GM23248 (cell line): ENCODE measurements at regions not wholly inside any gene's neighbourhood (a gene's known extent, or its start where the extent isn't known, plus 50 kb on each side); places are given as distances from the start of the nearest gene placed in this dataset.

Source experiments
- DNase-seq: peaks from one replicate; pipeline ENCODE4 v3.0.0-alpha.2; 2015
- H2AFZ ChIP-seq: fragments of 200-600 bp; sonication (generic); 2 replicates; pipeline ENCODE4 v1.6.1; 2016; ENCODE audit warnings: antibody characterized with exemption
- H3F3A ChIP-seq: fragments of 200-600 bp; sonication (generic); 2 replicates; pipeline ENCODE4 v1.6.1; 2016; ENCODE audit warnings: mild to moderate bottlenecking, antibody characterized with exemption, mixed run types; ENCODE audit not compliant: insufficient read depth
- H3K27ac ChIP-seq: fragments of 200-600 bp; sonication (generic); 2 replicates; pipeline ENCODE4 v1.5.1; 2016; ENCODE audit warnings: mild to moderate bottlenecking
- H3K27me3 ChIP-seq: fragments of 200-600 bp; sonication (generic); replicated peaks from 2 replicates; pipeline ENCODE4 v1.6.1; 2016; ENCODE audit warnings: mild to moderate bottlenecking; ENCODE audit not compliant: insufficient read depth
- H3K36me3 ChIP-seq: fragments of 200-600 bp; sonication (generic); 2 replicates; pipeline ENCODE4 v1.6.1; 2016; ENCODE audit warnings: low read depth, mild to moderate bottlenecking
- H3K4me1 ChIP-seq: fragments of 200-600 bp; sonication (generic); 2 replicates; pipeline ENCODE4 v1.6.1; 2016; ENCODE audit warnings: mild to moderate bottlenecking; ENCODE audit not compliant: insufficient read depth
- H3K4me2 ChIP-seq: fragments of 200-600 bp; sonication (generic); one replicate; pipeline ENCODE4 v1.6.1; 2016; ENCODE audit warnings: mild to moderate bottlenecking; ENCODE audit not compliant: unreplicated experiment
- H3K4me3 ChIP-seq: fragments of 200-600 bp; sonication (generic); 2 replicates; pipeline ENCODE4 v1.5.1; 2016; ENCODE audit warnings: mild to moderate bottlenecking
- H3K79me2 ChIP-seq: fragments of 200-600 bp; sonication (generic); 2 replicates; pipeline ENCODE4 v1.6.1; 2016; ENCODE audit warnings: mild to moderate bottlenecking; ENCODE audit not compliant: insufficient read depth
- H3K9ac ChIP-seq: fragments of 200-600 bp; sonication (generic); 2 replicates; pipeline ENCODE4 v1.6.1; 2016; ENCODE audit warnings: mild to moderate bottlenecking
- H3K9me2 ChIP-seq: fragments of 200-600 bp; sonication (generic); 2 replicates; pipeline ENCODE4 v1.6.1; 2016; ENCODE audit warnings: mixed run types, mild to moderate bottlenecking, moderate library complexity; ENCODE audit not compliant: insufficient read depth
- H3K9me3 ChIP-seq: fragments of 200-600 bp; sonication (generic); one replicate; pipeline ENCODE4 v1.6.1; 2017; ENCODE audit warnings: low read depth
- H4K20me1 ChIP-seq: fragments of 200-600 bp; sonication (generic); 2 replicates; pipeline ENCODE4 v1.6.0; 2016; ENCODE audit not compliant: insufficient read depth
- EZH2 ChIP-seq: fragments of 200-600 bp; sonication (generic); IDR thresholded peaks from 2 replicates; pipeline ENCODE4 v1.6.1; 2018; ENCODE audit warnings: antibody characterized with exemption, mild to moderate bottlenecking; ENCODE audit not compliant: insufficient read depth, poor library complexity, severe bottlenecking
- EZH2phosphoT487 ChIP-seq: fragments of 200-600 bp; sonication (generic); IDR thresholded peaks from 2 replicates; pipeline ENCODE4 v1.6.1; 2018; ENCODE audit warnings: antibody characterized with exemption, moderate library complexity, mild to moderate bottlenecking, low read depth; ENCODE audit not compliant: insufficient read depth
- WGBS, 2 experiments: methylation state at CpG; one replicate each; pipeline ENCODE4 v1.1.6; 2015 to 2017; ENCODE audit warnings: low lambda C conversion rate in 2 of 2, low coverage in 1 of 2; ENCODE audit errors: missing lambda C conversion rate in 2 of 2; 5-methylcytosine and 5-hydroxymethylcytosine counted together
- in situ Hi-C: fragments of 300-500 bp; cut with MboI; formaldehyde crosslinking; loops from 2 replicates; pipeline ENCODE4 v1.15.0; 2020

GRCh38 chr16:55040366-55041086, 109.9 kb downstream of the IRX5 start:
- 70 to 72% methylated on average over 19 of the region's 19 CpGs for WGBS, 2 experiments
- no peak overlapping the region for H3K4me3 ChIP-seq
- DNase-seq, result no peak
- no peak overlapping the region for H3K27ac ChIP-seq
- H3K36me3 ChIP-seq, result no peaks in the 10 kb centered on the region
- no peak overlapping the region for H2AFZ ChIP-seq
- no peak overlapping the region for H3K4me2 ChIP-seq
- H3K9me2 ChIP-seq, result no peaks in the 10 kb centered on the region
- no peaks in the 10 kb centered on the region for H3K79me2 ChIP-seq
- peaks cover 3% of the 10 kb centered on the region; the same call in 1 of the 2 replicates for H3K27me3 ChIP-seq
- in situ Hi-C loops, result no loop called here
- H4K20me1 ChIP-seq, result no peaks in the 10 kb centered on the region
- no peak for TF ChIP-seq EZH2phosphoT487
- TF ChIP-seq EZH2, result no peak
- no peak overlapping the region for H3K9ac ChIP-seq
- no peaks in the 10 kb centered on the region; the same call in 1 of the 2 replicates for H3F3A ChIP-seq
- H3K4me1 ChIP-seq, result 0 out of 2 replicates have a peak, but pooled peaks cover 4% of the 10 kb centered on the region
- H3K9me3 ChIP-seq, result no peaks in the 10 kb centered on the region

GRCh38 chr16:55041540-55042234, 111.0 kb downstream of the IRX5 start:
- in situ Hi-C loops, result no loop called here
- Histone ChIP-seq H3F3A (no peaks in the 10 kb centered on the region), H2AFZ (no peak overlapping the region), H3K9me2 (no peaks in the 10 kb centered on the region), H3K27me3 (peaks cover 3% of the 10 kb centered on the region; the same call in 1 of the 2 replicates), H3K9ac (no peak overlapping the region), H3K79me2 (no peaks in the 10 kb centered on the region), H3K9me3 (no peaks in the 10 kb centered on the region), H4K20me1 (no peaks in the 10 kb centered on the region), H3K4me3 (no peak overlapping the region), H3K4me2 (no peak overlapping the region), H3K27ac (no peak overlapping the region), H3K36me3 (no peaks in the 10 kb centered on the region), H3K4me1 (no peaks in the 10 kb centered on the region)
- whole genome bisulfite sequencing, 2 experiments, result 30 to 36% methylated on average over 3 of the region's 3 CpGs
- TF ChIP-seq EZH2phosphoT487, result no peak
- no peak for TF ChIP-seq EZH2
- DNase-seq, result no peak

- no peaks in the 10 kb centered on the region for H3K36me3 ChIP-seq
- no peak overlapping the region for H3K4me2 ChIP-seq
- no peak overlapping the region for H3K4me3 ChIP-seq
- no peak for TF ChIP-seq EZH2
- TF ChIP-seq EZH2phosphoT487, result no peak
- H3F3A ChIP-seq, result no peaks in the 10 kb centered on the region
- in situ Hi-C loops, result no loop called here
- no peaks in the 10 kb centered on the region for H3K79me2 ChIP-seq
- DNase-seq, result no peak
- no peak overlapping the region for H2AFZ ChIP-seq
- no peaks in the 10 kb centered on the region for H4K20me1 ChIP-seq
- 70 to 83% methylated on average over 13 of the region's 13 CpGs for WGBS, 2 experiments
- H3K9me3 ChIP-seq, result no peaks in the 10 kb centered on the region
- H3K9ac ChIP-seq, result no peak overlapping the region
- no peaks in the 10 kb centered on the region for H3K4me1 ChIP-seq
- no peak overlapping the region for H3K27ac ChIP-seq
- H3K27me3 ChIP-seq, result peaks cover 3% of the 10 kb centered on the region; the same call in 1 of the 2 replicates
- no peaks in the 10 kb centered on the region for H3K9me2 ChIP-seq
Observed at GRCh38 chr16:55042556-55043432, 112.1 kb downstream of the IRX5 start.

- H3K27me3 ChIP-seq, result peaks cover 3% of the 10 kb centered on the region; the same call in 1 of the 2 replicates
- no peak for DNase-seq
- H3K27ac ChIP-seq, result no peak overlapping the region
- no peak overlapping the region for H2AFZ ChIP-seq
- WGBS, 2 experiments, result 23 to 26% methylated on average over 3 of the region's 3 CpGs
- no peak for TF ChIP-seq EZH2
- TF ChIP-seq EZH2phosphoT487, result no peak
- H3K79me2 ChIP-seq, result no peaks in the 10 kb centered on the region
- no peak overlapping the region for H3K9ac ChIP-seq
- H3K36me3 ChIP-seq, result no peaks in the 10 kb centered on the region
- H3K9me3 ChIP-seq, result no peaks in the 10 kb centered on the region
- no peak overlapping the region for H3K4me2 ChIP-seq
- no peaks in the 10 kb centered on the region for H4K20me1 ChIP-seq
- H3K4me1 ChIP-seq, result no peaks in the 10 kb centered on the region
- H3F3A ChIP-seq, result no peaks in the 10 kb centered on the region
- in situ Hi-C loops, result no loop called here
- no peak overlapping the region for H3K4me3 ChIP-seq
- no peaks in the 10 kb centered on the region for H3K9me2 ChIP-seq
Observed at GRCh38 chr16:55043499-55043898, 112.8 kb downstream of the IRX5 start.
